ENCODE measurements at regions not wholly inside any gene's neighbourhood (a gene's known extent, or its start where the extent isn't known, plus 50 kb on each side); places are given as distances from the start of the nearest gene placed in this dataset.

GRCh38 chr3:182703233-182703632, 90.1 kb upstream of the ATP11B start:
- FAIRE-seq (no peak), DNase-seq (ENCODE audit: low read depth, low spot score) (no peak)
- Histone ChIP-seq H3K79me2 (ENCODE audit: control insufficient read depth, insufficient read depth, low read length) (no peaks in the 10 kb centered on the region), H3K9me1 (replicated peaks; ENCODE audit: control insufficient read depth, extremely low read depth, insufficient read depth, low read length) (no peaks in the 10 kb centered on the region), H3K36me3 (ENCODE audit: control insufficient read depth in 2 of 2, extremely low read depth in 1 of 2, insufficient read depth in 2 of 2, low read length in 2 of 2) (no peaks in the 10 kb centered on the region), H2AFZ (ENCODE audit: low read depth, low read length) (no peak overlapping the region), H3K9me3 (replicated peaks; ENCODE audit: control insufficient read depth, insufficient read depth, low read length) (no peaks in the 10 kb centered on the region), H3K27me3 (ENCODE audit: control insufficient read depth in 2 of 2, insufficient read depth in 2 of 2, low read length in 2 of 2) (peaks cover 0 to under 1% of the 10 kb centered on the region in 2 experiments), H3K27ac (ENCODE audit: insufficient read depth, low read depth, low read length) (no peak overlapping the region), H3K4me3 (replicated peaks in 1 of 3; ENCODE audit: insufficient read depth in 1 of 3, low read depth in 1 of 3, low read length in 3 of 3) (no peak overlapping the region), H4K20me1 (replicated peaks; ENCODE audit: control insufficient read depth, extremely low read depth, insufficient read depth, low read length) (no peaks in the 10 kb centered on the region), H3K4me2 (ENCODE audit: insufficient read depth, low read length) (no peak overlapping the region), H3K9ac (replicated peaks; ENCODE audit: extremely low read depth, insufficient read depth, low read length) (no peak overlapping the region), H3K4me1 (ENCODE audit: control insufficient read depth, extremely low read depth, insufficient read depth, low read length) (no peaks in the 10 kb centered on the region)
- dilution Hi-C loops (cut with MboI; ENCODE audit: extremely low pct_ligation_motif_present, low sequenced_read_pairs) = no loop called here
- ChIA-PET CTCF (interaction anchor here (3.2 kb wide), 1 partner anchor 11 kb away, joined by 11 read pairs; no protein-coding TSS in a partner anchor), POLR2A (no interaction called here)
- intact Hi-C loops (cut with micrococcal nuclease) = no loop called here
- no TSS peak for BruUV-seq (replicated peaks)
- TF ChIP-seq, protein P1, sequence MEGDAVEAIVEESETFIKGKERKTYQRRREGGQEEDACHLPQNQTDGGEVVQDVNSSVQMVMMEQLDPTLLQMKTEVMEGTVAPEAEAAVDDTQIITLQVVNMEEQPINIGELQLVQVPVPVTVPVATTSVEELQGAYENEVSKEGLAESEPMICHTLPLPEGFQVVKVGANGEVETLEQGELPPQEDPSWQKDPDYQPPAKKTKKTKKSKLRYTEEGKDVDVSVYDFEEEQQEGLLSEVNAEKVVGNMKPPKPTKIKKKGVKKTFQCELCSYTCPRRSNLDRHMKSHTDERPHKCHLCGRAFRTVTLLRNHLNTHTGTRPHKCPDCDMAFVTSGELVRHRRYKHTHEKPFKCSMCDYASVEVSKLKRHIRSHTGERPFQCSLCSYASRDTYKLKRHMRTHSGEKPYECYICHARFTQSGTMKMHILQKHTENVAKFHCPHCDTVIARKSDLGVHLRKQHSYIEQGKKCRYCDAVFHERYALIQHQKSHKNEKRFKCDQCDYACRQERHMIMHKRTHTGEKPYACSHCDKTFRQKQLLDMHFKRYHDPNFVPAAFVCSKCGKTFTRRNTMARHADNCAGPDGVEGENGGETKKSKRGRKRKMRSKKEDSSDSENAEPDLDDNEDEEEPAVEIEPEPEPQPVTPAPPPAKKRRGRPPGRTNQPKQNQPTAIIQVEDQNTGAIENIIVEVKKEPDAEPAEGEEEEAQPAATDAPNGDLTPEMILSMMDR (IDR thresholded peaks at IDR 0.05; ENCODE audit: extremely low read depth in 1 of 2, insufficient read depth in 1 of 2, low read depth in 1 of 2, low read length in 2 of 2) = no peak
- TF ChIP-seq MYC (IDR thresholded peaks at IDR 0.05; ENCODE audit: low read depth, low read length) = no peak
- TF ChIP-seq GATA2 (IDR thresholded peaks at IDR 0.05; ENCODE audit: insufficient read depth, insufficient read length, low read depth, low read length) = no peak
- no peak for TF ChIP-seq POLR2A (IDR thresholded peaks at IDR 0.05; ENCODE audit: low read depth, low read length)
- no peak for TF ChIP-seq EZH2 (IDR thresholded peaks at IDR 0.05; ENCODE audit: borderline replicate concordance, low read depth, low read length, severe bottlenecking)
- TF ChIP-seq JUN (IDR thresholded peaks at IDR 0.05; ENCODE audit: borderline replicate concordance, insufficient read depth, insufficient read length, low read depth) = no peak
- TF ChIP-seq, protein P2, sequence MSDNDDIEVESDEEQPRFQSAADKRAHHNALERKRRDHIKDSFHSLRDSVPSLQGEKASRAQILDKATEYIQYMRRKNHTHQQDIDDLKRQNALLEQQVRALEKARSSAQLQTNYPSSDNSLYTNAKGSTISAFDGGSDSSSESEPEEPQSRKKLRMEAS (IDR thresholded peaks at IDR 0.05; ENCODE audit: insufficient read depth, insufficient read length) = no peak
- no peak for TF ChIP-seq FOS (IDR thresholded peaks at IDR 0.05; ENCODE audit: borderline replicate concordance, insufficient read depth, low read length)
- TF ChIP-seq POLR2AphosphoS5 (IDR thresholded peaks at IDR 0.05; ENCODE audit: insufficient read depth, low read depth, low read length) = no peak
